HEK293T (cell line): ENCODE measurements at regions not wholly inside any gene's neighbourhood (a gene's known extent, or its start where the extent isn't known, plus 50 kb on each side); places are given as distances from the start of the nearest gene placed in this dataset.

Source experiments
- CTCF ChIA-PET: fragments of 350-600 bp; formaldehyde crosslinking; extraction: SDS; loops from one replicate; lab custom pipeline; 2021; ENCODE audit warnings: antibody characterized with exemption, inconsistent platforms; lab: Yijun Ruan, JAX
- POLR2A ChIA-PET: fragments of 350-600 bp; formaldehyde crosslinking; extraction: SDS; loops from one replicate; lab custom pipeline; 2020; ENCODE audit warnings: antibody characterized with exemption, inconsistent platforms; lab: Yijun Ruan, JAX
- DNase-seq: peaks from one replicate; pipeline ENCODE4 v3.0.0; 2012; ENCODE audit warnings: mixed read lengths; ENCODE audit errors: extremely low spot score
- ARNT ChIP-seq: fragments of 450-650 bp; IDR thresholded peaks from 2 replicates; pipeline ENCODE4 v1.6.1; 2017; ENCODE audit warnings: mild to moderate bottlenecking
- BHLHE40 ChIP-seq: fragments of 450-650 bp; IDR thresholded peaks from 2 replicates; pipeline ENCODE4 v1.6.1; 2016; ENCODE audit warnings: mild to moderate bottlenecking, moderate library complexity, borderline replicate concordance
- CTBP1 ChIP-seq: fragments of 450-650 bp; IDR thresholded peaks from 2 replicates; pipeline ENCODE4 v1.6.1; 2016; ENCODE audit warnings: borderline replicate concordance
- ELF4 ChIP-seq: fragments of 450-650 bp; IDR thresholded peaks from 2 replicates; pipeline ENCODE4 v1.6.1; 2017; ENCODE audit warnings: antibody characterized with exemption
- FOXA1 ChIP-seq: fragments of 450-650 bp; IDR thresholded peaks from 2 replicates; pipeline ENCODE4 v1.6.1; 2016; ENCODE audit warnings: mild to moderate bottlenecking
- FOXK2 ChIP-seq: fragments of 450-650 bp; IDR thresholded peaks from 2 replicates; pipeline ENCODE4 v1.6.1; 2016; ENCODE audit warnings: mild to moderate bottlenecking
- FOXM1 ChIP-seq: fragments of 450-650 bp; IDR thresholded peaks from 2 replicates; pipeline ENCODE4 v1.6.1; 2017; ENCODE audit warnings: mild to moderate bottlenecking, borderline replicate concordance
- HDGF ChIP-seq: fragments of 450-650 bp; IDR thresholded peaks from 2 replicates; pipeline ENCODE4 v1.6.1; 2017; ENCODE audit warnings: antibody characterized with exemption, borderline replicate concordance
- L3MBTL2 ChIP-seq: fragments of 450-650 bp; conservative IDR thresholded peaks from 2 replicates; pipeline ENCODE4 v1.6.1; 2016; ENCODE audit warnings: mild to moderate bottlenecking
- LEF1 ChIP-seq: fragments of 450-650 bp; IDR thresholded peaks from 2 replicates; pipeline ENCODE4 v1.6.1; 2017; ENCODE audit warnings: mild to moderate bottlenecking, borderline replicate concordance
- NFRKB ChIP-seq: fragments of 450-650 bp; IDR thresholded peaks from 2 replicates; pipeline ENCODE4 v1.6.1; 2016; ENCODE audit warnings: mild to moderate bottlenecking, moderate library complexity
- PKNOX1 ChIP-seq: fragments of 450-650 bp; IDR thresholded peaks from 2 replicates; pipeline ENCODE4 v1.6.1; 2016
- SP1 ChIP-seq: fragments of 450-650 bp; IDR thresholded peaks from 2 replicates; pipeline ENCODE4 v1.6.1; 2017
- SUZ12 ChIP-seq: fragments of 450-650 bp; IDR thresholded peaks from 2 replicates; pipeline ENCODE4 v1.6.1; 2016; ENCODE audit warnings: mild to moderate bottlenecking
- TARDBP ChIP-seq: fragments of 450-650 bp; IDR thresholded peaks from 2 replicates; pipeline ENCODE4 v1.6.1; 2016
- ZNF384 ChIP-seq: fragments of 450-650 bp; IDR thresholded peaks from 2 replicates; pipeline ENCODE4 v1.6.1; 2016

- DNase-seq, result no peak
- no peak for TF ChIP-seq L3MBTL2
- no peak for TF ChIP-seq TARDBP
- no peak for TF ChIP-seq SUZ12
- no peak for TF ChIP-seq NFRKB
- no peak for TF ChIP-seq LEF1
- no peak for TF ChIP-seq PKNOX1
- POLR2A ChIA-PET, result interaction anchor here (0.6 kb wide), 1 partner anchor 411 kb away, joined by 4 read pairs; no protein-coding TSS in a partner anchor
- CTCF ChIA-PET, result no interaction called here
Observed at GRCh38 chr2:8229546-8229986, 452.3 kb upstream of the ID2 start.

- CTCF ChIA-PET, result no interaction called here
- TF ChIP-seq BHLHE40, result no peak
- no peak for TF ChIP-seq ZNF384
- TF ChIP-seq SUZ12, result no peak
- TF ChIP-seq SP1, result no peak
- no peak for TF ChIP-seq HDGF
- no peak for TF ChIP-seq PKNOX1
- no peak for TF ChIP-seq FOXA1
- no peak for TF ChIP-seq NFRKB
- TF ChIP-seq L3MBTL2, result no peak
- no peak for DNase-seq
- POLR2A ChIA-PET, result no interaction called here
Observed at GRCh38 chr2:8230466-8230865, 451.4 kb upstream of the ID2 start.

- CTCF ChIA-PET, result no interaction called here
- POLR2A ChIA-PET, result no interaction called here
- no peak for TF ChIP-seq CTBP1
- TF ChIP-seq ZNF384, result no peak
- TF ChIP-seq L3MBTL2, result no peak
- no peak for TF ChIP-seq FOXK2
- TF ChIP-seq BHLHE40, result no peak
- no peak for DNase-seq
Observed at GRCh38 chr2:8231902-8232301, 450.0 kb upstream of the ID2 start.

GRCh38 chr2:8232871-8233270 is 449.0 kb upstream of the ID2 start:
- no peak for DNase-seq
- ChIA-PET CTCF (no interaction called here), POLR2A (no interaction called here)
- TF ChIP-seq ELF4, result no peak

- POLR2A ChIA-PET, result no interaction called here
- CTCF ChIA-PET, result no interaction called here
- no peak for DNase-seq
- TF ChIP-seq ARNT, result no peak
- TF ChIP-seq NFRKB, result no peak
- no peak for TF ChIP-seq BHLHE40
- no peak for TF ChIP-seq HDGF
- TF ChIP-seq L3MBTL2, result no peak
Observed at GRCh38 chr2:8234253-8234652, 447.6 kb upstream of the ID2 start.

GRCh38 chr2:8234757-8235374 is 447.0 kb upstream of the ID2 start:
- DNase-seq, result no peak
- ChIA-PET POLR2A (no interaction called here), CTCF (no interaction called here)
- TF ChIP-seq PKNOX1, result no peak

GRCh38 chr2:8235419-8235818 is 446.4 kb upstream of the ID2 start:
- ChIA-PET POLR2A (no interaction called here), CTCF (no interaction called here)
- TF ChIP-seq HDGF (no peak), TARDBP (no peak), FOXM1 (no peak), SUZ12 (no peak), SP1 (no peak), PKNOX1 (no peak), CTBP1 (no peak)

More at GRCh38 chr2:8235419-8235818, 446.4 kb upstream of the ID2 start:
- no peak for DNase-seq
